Adipose tissue (tissue), 3 donors: ENCODE measurements at regions not wholly inside any gene's neighbourhood (a gene's known extent, or its start where the extent isn't known, plus 50 kb on each side); places are given as distances from the start of the nearest gene placed in this dataset.
"Not testable (repeated sequence)": the region's sequence is repeated elsewhere in the genome, so short reads cannot be mapped to it uniquely, and the experiment has no call there.

ENCODE experiments used
- H3K27ac ChIP-seq: one replicate; pipeline ENCODE4 v1.5.1; 2013; ENCODE audit warnings: low read depth, low read length
- WGBS, 3 donors: extraction: QIAGEN DNeasy Blood & Tissue Kit; methylation state at CpG; one replicate each; pipeline ENCODE4 v1.1.7; 2013; 5-methylcytosine and 5-hydroxymethylcytosine counted together
- donor health status: healthy with polysubstance abuse.
- donor health status: Bipolar disorder and iron deficiency.
- donor health status: healthy.

DNA sequence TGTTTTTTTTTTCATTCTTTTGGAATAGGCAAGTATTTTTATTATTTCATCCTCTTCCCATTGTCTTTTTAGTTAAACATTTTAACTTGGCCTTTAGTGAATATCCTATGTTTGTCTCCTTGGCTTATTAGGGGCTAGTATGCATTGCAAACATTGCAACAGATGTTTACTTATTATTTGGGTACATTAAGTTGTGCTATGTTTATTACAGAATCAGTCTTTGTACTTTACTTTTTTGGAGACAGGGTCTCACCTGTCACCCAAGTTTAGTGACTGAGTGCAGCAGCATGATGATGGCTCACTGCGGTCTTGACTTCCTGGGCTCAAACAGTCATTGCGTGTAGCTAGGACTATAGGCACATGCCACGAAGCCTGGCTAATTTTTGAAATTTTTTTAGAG is 51.1 kb upstream of the NUDT6 start:
- no peak overlapping the region for H3K27ac ChIP-seq
- 84 to 98% (median 97%) methylated on average over 3 of the region's 3 CpGs for WGBS, 3 donors

DNA sequence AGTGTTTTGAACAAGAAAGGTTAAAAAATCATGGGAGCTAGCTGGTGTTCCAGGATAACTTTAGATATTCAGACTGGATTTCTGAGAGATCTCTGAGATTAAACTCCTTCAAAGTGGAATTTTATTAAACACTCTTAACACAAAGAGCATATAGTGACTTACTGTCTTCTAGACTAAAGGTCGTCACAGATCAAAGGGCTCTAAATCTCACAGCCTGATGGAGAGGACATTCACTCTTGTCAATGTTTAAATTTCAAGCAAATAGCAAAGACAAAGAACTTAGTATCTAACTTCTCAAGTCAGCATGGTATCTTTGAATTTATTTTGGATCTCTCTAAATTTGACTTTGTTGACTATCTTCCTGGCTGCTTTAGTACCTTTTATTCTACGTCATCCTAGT is 53.7 kb upstream of the NUDT6 start:
- H3K27ac ChIP-seq: no peak overlapping the region
- WGBS, 3 donors: 96 to 98% (median 97%) methylated on average over 2 of the region's 2 CpGs

DNA sequence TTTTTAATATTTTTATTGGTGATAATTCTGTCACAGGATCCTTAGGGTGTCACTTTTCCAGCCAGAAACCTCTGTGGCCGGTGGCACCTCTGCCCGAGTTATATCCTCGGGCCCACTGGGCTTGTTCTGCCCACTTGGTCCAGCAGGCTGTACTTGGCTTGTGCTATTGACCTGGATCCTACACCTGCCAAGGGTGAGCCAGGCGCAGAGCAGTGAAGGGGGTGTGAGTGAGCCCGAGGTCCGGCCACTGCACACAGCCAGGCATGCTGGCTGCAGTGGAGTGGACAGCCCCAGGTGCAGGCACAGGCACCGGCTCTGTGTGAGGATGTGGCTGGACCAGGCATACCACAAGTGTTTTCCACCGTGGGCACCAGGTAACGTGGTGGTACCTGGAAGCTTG is 54.7 kb upstream of the NUDT6 start:
- no peak overlapping the region for H3K27ac ChIP-seq
- WGBS, 3 donors: 98 to 100% (median 99%) methylated on average over 9 of the region's 9 CpGs

DNA sequence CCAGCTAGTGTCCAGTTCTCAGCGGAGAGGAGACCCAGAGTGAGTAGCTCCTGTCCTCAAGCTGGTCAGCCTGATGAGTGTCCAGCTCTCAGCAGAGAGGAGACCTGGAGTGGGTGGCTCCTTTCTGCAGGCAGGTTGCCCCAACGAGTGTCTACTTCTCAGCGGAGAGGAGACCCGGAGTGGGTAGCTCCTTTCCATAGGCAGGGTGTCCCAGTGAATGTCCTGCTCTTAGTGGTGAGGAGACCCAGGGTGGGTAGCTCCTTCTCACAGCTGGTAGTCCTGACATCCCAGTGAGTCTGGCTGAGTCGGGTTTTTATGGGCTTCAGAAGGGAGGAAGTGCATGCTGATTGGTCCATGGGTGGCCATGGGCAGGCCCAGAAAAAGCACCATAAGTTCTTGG is 55.7 kb upstream of the NUDT6 start:
- 96 to 99% (median 96%) methylated on average over 5 of the region's 5 CpGs for WGBS, 3 donors
- H3K27ac ChIP-seq: no peak overlapping the region

DNA sequence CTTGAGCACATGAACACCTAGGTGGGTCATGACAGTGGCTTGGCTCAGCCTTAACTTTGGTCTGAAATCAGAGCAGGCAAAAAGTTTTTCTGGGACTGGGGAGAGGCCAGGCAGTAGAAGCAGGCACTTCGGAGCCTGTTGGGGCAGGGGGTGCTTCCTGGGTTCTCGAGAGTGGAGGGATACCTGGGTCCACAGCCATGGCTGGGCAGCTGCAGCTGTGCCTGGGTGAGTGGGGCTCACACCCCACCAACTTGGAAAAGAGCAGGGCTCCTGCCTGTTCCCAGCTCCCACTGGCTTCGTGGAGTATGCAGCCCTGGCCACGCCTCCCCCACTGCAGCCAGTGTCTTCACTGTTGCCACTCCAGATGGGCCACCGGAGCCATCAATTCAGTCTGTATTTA is 56.4 kb upstream of the NUDT6 start:
- no peak overlapping the region for H3K27ac ChIP-seq
- WGBS, 3 donors: 96 to 98% (median 96%) methylated on average over 5 of the region's 5 CpGs

DNA sequence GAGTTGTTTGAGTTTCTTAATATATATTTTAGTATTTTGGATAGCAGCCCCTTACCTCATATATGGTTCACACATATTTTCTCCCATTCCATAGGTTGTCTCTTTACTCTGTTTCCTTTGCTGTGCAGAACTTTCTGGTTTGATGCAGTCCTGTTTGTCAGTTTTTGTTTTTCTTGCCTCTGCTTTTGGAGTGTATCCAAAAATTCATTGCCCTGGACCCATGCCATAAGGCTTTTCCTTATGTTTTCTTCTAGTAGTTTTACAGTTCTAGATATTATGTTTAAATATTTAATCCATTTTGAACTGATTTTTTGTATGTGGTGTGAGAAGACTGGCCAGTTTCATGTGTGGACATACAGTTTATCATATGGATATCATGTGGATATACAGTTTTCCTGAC is 58.5 kb upstream of the NUDT6 start:
- H3K27ac ChIP-seq: no peak overlapping the region

DNA sequence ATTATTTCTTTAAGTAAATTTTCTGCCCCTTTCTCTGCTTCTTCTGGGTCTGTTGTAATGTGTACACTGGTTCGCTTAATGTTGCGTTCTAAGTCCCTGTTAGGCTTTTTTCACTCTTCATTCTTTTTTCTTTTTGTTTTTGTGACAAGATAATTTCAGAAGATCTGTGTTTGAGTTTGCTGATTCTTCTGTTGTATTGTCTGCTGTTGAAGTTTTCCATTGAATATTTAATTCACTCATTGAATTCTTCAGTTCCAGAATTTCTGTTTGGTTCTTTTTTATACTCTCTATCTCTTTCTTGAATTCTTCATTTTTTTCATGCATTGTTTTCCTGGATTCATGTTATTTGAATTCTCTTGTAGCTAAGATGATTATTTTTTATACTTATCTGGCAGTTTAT is 66.3 kb upstream of the NUDT6 start:
- no peak overlapping the region for H3K27ac ChIP-seq
- 97 to 100% (median 100%) methylated on average over 2 of the region's 2 CpGs for WGBS, 3 donors

DNA sequence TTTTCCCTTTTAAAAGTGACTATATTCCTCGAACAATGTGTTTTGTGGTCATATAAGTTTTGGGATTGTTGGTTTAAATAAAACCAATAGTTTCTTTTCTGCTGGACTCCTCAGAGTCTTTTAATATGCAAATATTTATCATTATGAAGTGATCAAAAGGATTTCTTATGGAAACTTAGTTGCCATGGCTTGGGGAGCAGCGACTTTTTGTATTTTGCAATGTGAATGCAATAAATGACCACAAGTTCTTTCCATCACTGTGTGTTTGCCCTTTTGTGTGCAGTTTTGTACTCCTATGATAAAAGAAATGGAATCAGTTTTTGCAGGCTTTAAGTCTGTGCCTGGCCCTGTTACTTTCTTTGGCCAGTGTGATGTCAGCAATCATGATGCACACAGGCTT is 68.5 kb upstream of the NUDT6 start:
- no peak overlapping the region for H3K27ac ChIP-seq
- 95 to 99% (median 96%) methylated on average over 2 of the region's 2 CpGs for WGBS, 3 donors

DNA sequence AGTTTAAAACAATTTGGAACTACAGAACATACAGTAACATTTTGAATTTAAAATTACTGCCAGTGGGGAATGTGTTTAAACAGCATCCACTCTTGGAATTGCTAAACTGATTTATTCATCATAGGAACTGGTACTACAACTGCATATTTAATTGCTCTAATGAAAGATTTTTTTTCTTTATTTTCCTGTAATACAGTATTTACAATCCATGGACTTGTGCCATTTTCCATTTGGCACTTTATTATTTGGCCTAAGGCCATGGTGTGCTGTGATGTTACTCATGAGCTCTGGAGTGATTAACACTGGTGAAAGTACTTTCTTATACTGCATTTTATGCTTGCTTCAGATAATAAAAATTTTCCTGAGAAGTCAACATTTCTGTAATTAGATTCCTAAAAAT is 69.7 kb upstream of the NUDT6 start:
- H3K27ac ChIP-seq: no peak overlapping the region

DNA sequence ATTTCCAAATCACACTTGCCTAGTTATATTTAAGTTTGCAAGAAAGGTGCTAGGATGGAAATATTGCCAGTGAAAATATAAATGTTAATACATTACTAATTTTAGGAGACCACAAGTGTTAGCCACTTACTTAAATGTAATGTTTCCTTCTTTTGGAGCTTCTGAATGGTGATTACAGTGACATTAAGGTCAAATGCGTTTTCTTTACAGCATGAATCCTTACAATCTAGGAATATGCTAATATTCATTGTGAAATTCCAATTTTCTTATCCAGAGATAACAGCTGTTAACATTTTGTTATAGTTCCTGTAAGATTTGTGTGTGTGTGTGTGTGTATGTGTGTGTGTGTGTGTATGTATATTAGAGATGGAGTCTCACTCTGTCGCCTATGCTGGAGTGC is 70.2 kb upstream of the NUDT6 start:
- WGBS, 3 donors: 87 to 97% (median 96%) methylated on average over 2 of the region's 2 CpGs
- H3K27ac ChIP-seq: no peak overlapping the region

DNA sequence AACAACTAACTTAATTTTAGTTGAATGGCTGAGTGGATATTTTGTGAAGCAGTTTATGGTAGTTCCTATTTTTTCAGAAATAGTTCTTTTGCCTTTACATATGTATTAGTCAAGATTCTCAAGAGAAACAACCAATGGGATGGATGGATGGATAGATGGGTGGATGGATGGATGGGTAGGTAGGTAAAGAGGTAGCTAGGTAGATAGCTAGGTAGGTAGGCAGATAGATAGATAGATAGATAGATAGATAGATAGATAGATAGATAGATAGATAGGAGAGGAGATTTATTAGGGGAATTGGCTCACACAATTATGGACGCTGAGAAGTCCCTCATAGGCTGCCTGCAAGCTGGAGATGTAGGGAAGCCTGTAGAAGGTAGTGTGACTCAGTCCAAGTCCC is 74.0 kb upstream of the NUDT6 start:
- no peak overlapping the region for H3K27ac ChIP-seq
- 92 to 98% (median 96%) methylated on average over 1 of the region's 1 CpG for WGBS, 3 donors

DNA sequence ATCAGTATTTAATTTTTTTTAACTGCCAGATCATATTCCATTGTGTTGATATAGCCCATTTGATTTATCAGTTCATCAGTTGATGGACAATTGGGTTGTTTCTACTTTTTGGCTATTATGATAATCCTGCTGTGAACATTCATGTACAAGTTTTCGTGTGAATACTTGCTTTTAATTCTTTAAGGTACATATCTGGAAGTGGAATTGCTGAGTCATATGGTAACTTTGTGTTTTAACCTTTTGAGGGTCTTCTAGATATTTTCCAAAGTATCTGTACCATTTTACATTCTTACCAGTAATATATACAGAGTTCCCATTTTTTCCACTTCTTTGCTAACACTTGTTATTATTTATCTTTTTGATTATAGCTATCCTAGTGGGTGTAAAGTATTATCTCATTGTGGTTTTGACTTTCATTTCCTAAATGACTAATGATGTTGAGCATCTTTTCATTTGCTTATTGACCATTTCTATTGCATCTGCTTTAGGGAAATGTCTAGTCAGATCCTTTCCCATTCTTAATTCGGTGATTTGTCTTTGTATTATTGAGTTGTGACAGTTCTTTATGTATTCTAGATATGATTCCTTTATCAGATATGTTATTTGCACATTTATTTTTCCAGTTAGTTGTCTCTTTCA is 75.2 kb upstream of the NUDT6 start:
- H3K27ac ChIP-seq: no peak overlapping the region
- 77 to 92% (median 89%) methylated on average over 2 of the region's 2 CpGs for WGBS, 3 donors

DNA sequence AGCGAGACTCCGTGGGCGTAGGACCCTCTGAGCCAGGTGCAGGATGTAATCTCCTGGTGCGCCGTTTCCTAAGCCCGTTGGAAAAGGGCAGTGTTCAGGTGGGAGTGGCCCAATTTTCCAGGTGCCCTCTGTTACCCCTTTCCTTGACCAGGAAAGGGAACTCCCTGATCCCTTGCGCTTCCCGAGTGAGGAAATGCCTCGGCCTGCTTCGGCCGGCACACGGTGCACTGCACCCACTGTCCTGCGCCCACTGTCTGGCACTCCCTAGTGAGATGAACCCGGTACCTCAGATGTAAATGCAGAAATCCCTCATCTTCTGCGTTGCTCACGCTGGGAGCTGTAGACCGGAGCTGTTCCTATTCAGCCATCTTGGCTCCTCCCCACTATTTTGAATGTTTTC is 81.7 kb upstream of the NUDT6 start:
- H3K27ac ChIP-seq: not testable (repeated sequence)
- WGBS, 3 donors: 93 to 96% (median 95%) methylated on average over 17 of the region's 17 CpGs

DNA sequence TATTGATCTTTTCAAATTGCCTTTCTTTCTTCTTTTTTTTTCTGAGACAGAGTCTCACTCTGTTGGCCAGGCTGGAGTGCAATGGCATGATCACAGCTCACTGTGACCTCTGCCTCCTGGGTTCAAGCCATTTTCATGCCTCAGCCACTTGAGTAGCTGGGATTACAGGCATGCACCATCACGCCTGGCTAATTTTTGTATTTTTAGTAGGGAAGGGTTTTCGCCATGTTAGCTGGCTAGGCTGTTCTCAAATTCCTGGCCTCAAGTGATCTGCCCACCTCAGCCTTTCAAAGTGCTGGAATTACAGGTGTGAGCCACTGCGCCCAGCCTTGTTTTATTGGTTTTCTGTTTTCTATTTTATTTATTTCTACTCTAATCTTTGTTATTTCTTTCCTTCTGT is 82.7 kb upstream of the NUDT6 start:
- WGBS, 3 donors: 65 to 80% (median 65%) methylated on average over 3 of the region's 3 CpGs
- not testable (repeated sequence) for H3K27ac ChIP-seq

DNA sequence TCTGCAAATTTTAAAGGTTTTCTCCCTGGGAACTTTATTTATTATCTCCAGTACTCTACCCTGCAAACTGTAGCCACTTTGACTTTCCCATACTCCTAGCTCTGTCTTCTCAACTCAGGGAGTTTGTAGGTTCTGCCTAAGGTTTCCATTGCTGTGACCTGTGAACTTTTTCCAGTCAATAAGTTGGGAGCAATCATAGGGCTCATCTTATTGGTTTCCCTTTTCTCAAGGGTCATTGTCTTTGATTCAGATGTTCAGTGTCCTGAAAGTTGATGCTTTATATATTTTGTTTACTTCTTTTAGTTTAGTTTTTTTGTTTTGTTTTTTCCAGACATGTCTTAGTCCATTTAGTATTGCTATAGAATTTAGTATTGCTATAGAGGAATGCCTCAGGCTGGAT is 85.3 kb upstream of the NUDT6 start:
- H3K27ac ChIP-seq: no peak overlapping the region

DNA sequence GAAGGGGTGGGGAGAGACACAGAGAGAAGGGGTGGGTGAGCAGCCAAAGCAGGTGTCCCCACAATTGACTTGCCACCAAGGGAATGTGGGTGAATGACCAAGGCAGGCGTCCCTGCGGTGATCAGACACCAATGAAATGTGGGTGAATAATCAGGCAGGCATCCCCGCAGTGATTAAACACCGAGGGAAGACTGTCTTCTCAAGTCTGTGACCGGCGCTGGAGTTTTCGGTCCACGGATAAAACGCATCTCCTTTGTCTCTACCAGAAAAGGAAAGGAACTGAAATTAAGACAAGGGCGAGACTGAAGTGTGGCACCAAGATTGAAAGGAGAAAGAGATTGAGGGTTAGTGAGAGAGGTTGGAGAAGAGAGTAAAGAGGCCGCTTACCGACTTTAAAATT is 90.0 kb upstream of the NUDT6 start:
- WGBS, 3 donors: 90 to 95% (median 90%) methylated on average over 12 of the region's 12 CpGs
- not testable (repeated sequence) for H3K27ac ChIP-seq

DNA sequence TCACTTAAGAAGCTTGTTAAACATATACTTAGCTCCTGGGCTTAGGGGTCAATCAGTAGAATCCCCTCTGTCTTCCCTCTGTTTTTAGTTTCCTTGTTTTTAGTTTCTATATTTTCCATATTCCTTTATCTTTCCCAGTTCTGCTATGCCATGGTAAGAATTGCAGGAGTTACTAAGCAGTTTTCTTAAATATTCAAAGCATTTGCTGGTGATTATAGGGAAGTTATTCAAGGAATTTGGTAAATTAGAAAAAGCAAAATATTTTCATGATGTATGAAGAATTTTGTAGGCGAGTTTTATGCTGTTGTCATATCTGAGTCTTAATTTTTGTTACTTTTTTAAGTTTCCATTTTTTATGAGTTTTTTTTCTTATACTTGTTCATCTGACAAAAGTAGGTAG is 91.6 kb upstream of the NUDT6 start:
- no peak overlapping the region for H3K27ac ChIP-seq
- 73 to 91% (median 88%) methylated on average over 1 of the region's 1 CpG for WGBS, 3 donors

DNA sequence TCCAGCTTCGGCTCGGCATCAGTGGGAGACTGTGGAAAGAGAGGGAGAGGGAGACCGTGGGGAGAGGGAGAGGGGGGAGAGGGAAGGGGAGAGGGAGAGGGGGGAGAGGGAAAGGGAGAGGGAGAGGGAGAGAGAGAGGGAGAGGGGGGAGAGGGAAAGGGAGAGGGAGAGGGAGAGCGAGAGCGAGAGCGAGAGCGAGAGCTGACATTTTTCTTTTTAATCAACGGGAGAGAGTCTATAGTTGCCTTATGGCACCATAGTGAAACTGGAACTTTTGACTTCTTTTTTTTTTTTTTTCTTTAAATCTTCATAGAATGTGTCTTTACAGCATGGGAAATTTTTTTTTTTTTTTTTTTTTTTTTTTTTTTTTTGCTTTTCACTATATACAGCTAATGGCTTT is 94.7 kb upstream of the NUDT6 start:
- H3K27ac ChIP-seq: no peak overlapping the region
- 96 to 99% (median 97%) methylated on average over 5 to 7 of the region's 8 CpGs for WGBS, 3 donors

DNA sequence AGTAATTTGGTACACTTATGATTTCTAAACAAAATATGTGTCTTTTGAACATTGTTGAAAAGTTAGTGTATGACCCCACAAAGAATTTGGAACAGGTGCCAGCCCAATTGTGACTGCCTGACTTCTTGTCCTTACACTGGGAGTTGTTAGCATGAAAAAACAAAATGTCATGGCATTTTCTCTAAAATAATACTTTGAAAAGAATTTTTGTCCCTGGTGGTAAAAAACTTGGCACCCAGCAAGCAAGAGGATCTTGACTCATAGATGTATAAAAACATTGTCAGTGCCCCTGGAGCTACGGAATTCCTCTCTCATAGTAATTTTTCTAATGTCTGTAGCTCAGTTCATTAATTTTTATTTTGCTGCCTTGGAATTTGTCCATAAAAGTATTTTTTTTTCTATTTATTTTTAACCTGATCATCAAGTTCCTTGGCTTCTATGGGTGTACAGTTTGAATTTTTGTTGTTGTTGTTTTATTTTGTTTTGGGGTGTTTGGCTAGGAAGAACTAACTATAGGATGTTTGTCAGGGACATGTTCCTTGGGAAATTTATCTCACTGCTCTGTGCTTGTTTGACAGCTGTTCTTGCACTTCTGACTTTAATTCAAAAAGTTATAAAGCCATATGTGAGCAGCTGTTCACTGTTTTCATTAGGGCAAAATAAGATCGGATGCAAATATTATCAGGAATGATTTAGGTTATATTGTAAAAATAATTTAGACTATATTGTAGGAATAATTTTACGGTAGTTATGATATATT is 95.4 kb upstream of the NUDT6 start:
- H3K27ac ChIP-seq: no peak overlapping the region
- 69 to 81% (median 76%) methylated on average over 3 of the region's 3 CpGs for WGBS, 3 donors

DNA sequence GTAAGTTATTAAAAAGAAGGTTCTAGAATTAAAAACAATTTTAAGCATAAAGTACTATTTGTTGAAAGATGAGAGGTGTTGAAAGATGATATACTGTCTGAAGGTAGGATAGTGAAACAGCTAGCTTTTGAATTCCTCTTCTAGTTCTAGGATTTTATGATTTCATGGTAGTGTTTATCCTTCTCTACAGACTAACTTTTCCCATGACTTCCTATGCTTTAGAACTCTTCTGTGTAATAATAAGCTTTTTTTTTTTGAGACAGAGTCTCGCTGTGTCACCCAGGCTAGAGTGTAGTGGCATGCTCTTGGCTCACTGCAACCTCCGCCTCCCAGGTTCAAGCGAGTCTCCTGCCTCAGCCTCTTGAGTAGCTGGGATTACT is 96.0 kb upstream of the NUDT6 start:
- H3K27ac ChIP-seq: no peak overlapping the region
- WGBS, 3 donors: 65 to 78% (median 66%) methylated on average over 3 of the region's 3 CpGs

DNA sequence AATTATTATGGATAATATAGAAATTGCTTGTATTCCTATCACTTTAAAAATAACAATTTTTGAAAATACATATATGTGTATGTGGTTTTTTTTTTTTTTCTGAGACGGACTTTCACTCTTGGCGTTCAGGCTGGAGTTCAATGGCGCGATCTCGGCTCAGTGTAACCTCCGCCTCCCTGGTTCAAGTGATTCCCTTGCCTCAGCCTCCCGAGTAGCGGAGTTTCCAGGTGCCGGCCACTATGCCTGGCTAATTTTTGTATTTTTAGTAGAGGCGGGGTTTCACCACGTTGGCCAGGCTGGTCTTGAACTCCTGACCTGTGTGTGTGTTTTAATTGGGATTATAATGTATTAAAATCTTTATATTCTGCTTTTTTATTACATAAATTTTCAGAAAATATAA is 97.9 kb upstream of the NUDT6 start:
- no peak overlapping the region for H3K27ac ChIP-seq
- 95 to 99% (median 97%) methylated on average over 11 of the region's 11 CpGs for WGBS, 3 donors
